SK-N-SH treated with all-trans-retinoic acid at 6 μM for 48 hours (cell line): ENCODE measurements at regions not wholly inside any gene's neighbourhood (a gene's known extent, or its start where the extent isn't known, plus 50 kb on each side); places are given as distances from the start of the nearest gene placed in this dataset.

Experiments
- ATAC-seq: fragments of 200-7000 bp; cut with Tn5 transposase; 3 replicates; pipeline ENCODE4 v1.9.1; 2020; ENCODE audit warnings: mild to moderate bottlenecking, moderate library complexity
- BACH2 ChIP-seq: fragments of 250-450 bp; sonication (Bioruptor Pico); IDR thresholded peaks from 2 replicates; pipeline ENCODE4 v1.9.0; 2021; ENCODE audit warnings: mild to moderate bottlenecking, borderline replicate concordance
- CSDC2 ChIP-seq: fragments of 250-450 bp; sonication (Bioruptor Pico); IDR thresholded peaks from 2 replicates; pipeline ENCODE4 v1.5.0; 2020; ENCODE audit warnings: mild to moderate bottlenecking, moderate library complexity
- ESRRG ChIP-seq: fragments of 250-450 bp; sonication (Bioruptor Pico); IDR thresholded peaks from 2 replicates; pipeline ENCODE4 v1.6.1; 2021; ENCODE audit warnings: mild to moderate bottlenecking
- ISL1 ChIP-seq: fragments of 250-450 bp; sonication (Bioruptor Pico); IDR thresholded peaks from 2 replicates; pipeline ENCODE4 v2.1.2; 2022; ENCODE audit warnings: mild to moderate bottlenecking, moderate library complexity
- OSR1 ChIP-seq: fragments of 250-450 bp; sonication (Bioruptor Pico); IDR thresholded peaks from 2 replicates; pipeline ENCODE4 v1.8.0; 2022; ENCODE audit warnings: moderate library complexity, mild to moderate bottlenecking, inconsistent platforms
- POU6F1 ChIP-seq: fragments of 250-450 bp; sonication (Bioruptor Pico); IDR thresholded peaks from 2 replicates; pipeline ENCODE4 v1.8.0; 2021; ENCODE audit warnings: low read depth, mild to moderate bottlenecking, moderate library complexity, borderline replicate concordance
- PPARA ChIP-seq: fragments of 250-450 bp; sonication (Bioruptor Pico); IDR thresholded peaks from 2 replicates; pipeline ENCODE4 v1.5.0; 2020; ENCODE audit warnings: mild to moderate bottlenecking, borderline replicate concordance
- RARB ChIP-seq: fragments of 250-450 bp; sonication (Bioruptor Pico); IDR thresholded peaks from 2 replicates; pipeline ENCODE4 v1.8.0; 2021; ENCODE audit warnings: mild to moderate bottlenecking, moderate library complexity
- SNAI2 ChIP-seq: fragments of 250-450 bp; sonication (Bioruptor Pico); IDR thresholded peaks from 2 replicates; pipeline ENCODE4 v1.5.0; 2020; ENCODE audit warnings: mild to moderate bottlenecking, moderate library complexity
- TCF4 ChIP-seq: fragments of 250-450 bp; sonication (Bioruptor Pico); IDR thresholded peaks from 2 replicates; pipeline ENCODE4 v1.8.0; 2021; ENCODE audit warnings: mild to moderate bottlenecking, moderate library complexity, borderline replicate concordance
- TOX ChIP-seq: fragments of 250-450 bp; sonication (Bioruptor Pico); IDR thresholded peaks from 2 replicates; pipeline ENCODE4 v1.8.0; 2021; ENCODE audit warnings: mild to moderate bottlenecking, moderate library complexity, borderline replicate concordance
- TSHZ2 ChIP-seq: fragments of 250-450 bp; sonication (Bioruptor Pico); IDR thresholded peaks from 2 replicates; pipeline ENCODE4 v1.5.0; 2020; ENCODE audit warnings: mild to moderate bottlenecking, moderate library complexity
- ZC3H10 ChIP-seq: fragments of 250-450 bp; sonication (Bioruptor Pico); IDR thresholded peaks from 2 replicates; pipeline ENCODE4 v1.5.1; 2021; ENCODE audit warnings: mild to moderate bottlenecking, moderate library complexity
- ZFP3 ChIP-seq: fragments of 250-450 bp; sonication (Bioruptor Pico); IDR thresholded peaks from 2 replicates; pipeline ENCODE4 v1.5.0; 2020; ENCODE audit warnings: mild to moderate bottlenecking, moderate library complexity
- ZFP30 ChIP-seq: fragments of 450-650 bp; formaldehyde crosslinking; IDR thresholded peaks from 2 replicates; pipeline ENCODE4 v1.5.0; 2022; ENCODE audit warnings: mild to moderate bottlenecking, moderate library complexity
- ZNF565 ChIP-seq: fragments of 450-650 bp; formaldehyde crosslinking; conservative IDR thresholded peaks from 2 replicates; pipeline ENCODE4 v1.5.0; 2020; ENCODE audit warnings: low read depth, mild to moderate bottlenecking, moderate library complexity
- ZNF8 ChIP-seq: fragments of 450-650 bp; formaldehyde crosslinking; IDR thresholded peaks from 2 replicates; pipeline ENCODE4 v1.5.0; 2020; ENCODE audit warnings: mild to moderate bottlenecking, moderate library complexity
- TF ChIP-seq, protein P1 (sequence below): fragments of 250-450 bp; sonication (Bioruptor Pico); IDR thresholded peaks from 2 replicates; pipeline ENCODE4 v1.5.1; 2020; ENCODE audit warnings: low read depth, mild to moderate bottlenecking, moderate library complexity
- TF ChIP-seq, protein P2 (sequence below): fragments of 250-450 bp; sonication (Bioruptor Pico); IDR thresholded peaks from 2 replicates; pipeline ENCODE4 v1.8.0; 2020; ENCODE audit warnings: mild to moderate bottlenecking, moderate library complexity, borderline replicate concordance
- TF ChIP-seq, protein P3 (sequence below): fragments of 250-450 bp; sonication (Bioruptor Pico); IDR thresholded peaks from 2 replicates; pipeline ENCODE4 v1.5.1; 2021; ENCODE audit warnings: mild to moderate bottlenecking, moderate library complexity

DNA sequence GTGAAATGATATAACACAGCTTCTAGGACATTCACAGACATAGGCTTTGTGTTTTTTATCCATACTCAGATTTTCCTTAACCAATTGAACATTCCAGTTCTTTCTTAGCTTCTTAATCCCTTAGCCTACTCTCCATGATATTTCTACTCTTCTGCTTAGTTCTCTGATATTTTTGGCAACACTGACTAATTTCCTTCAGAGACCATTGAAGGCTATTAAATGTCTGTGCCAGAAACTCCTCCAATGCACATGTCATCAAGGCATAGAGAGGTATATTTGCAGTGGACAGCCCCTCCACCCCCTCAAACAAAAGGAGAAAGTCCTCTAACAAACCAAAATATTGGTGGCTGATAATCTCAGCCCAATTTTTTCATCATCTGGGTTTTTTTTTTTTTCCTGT lies 105.9 kb upstream of the TSC22D2 start (continued):
- TF ChIP-seq BACH2 (CRISPR knock-in tag): no peak
- TF ChIP-seq PPARA (CRISPR knock-in tag): no peak
- no peak for TF ChIP-seq POU6F1

GRCh38 chr3:150300852-150301517 lies 107.1 kb upstream of the TSC22D2 start:
- no peak for TF ChIP-seq ZNF565 (CRISPR knock-in tag)
- TF ChIP-seq, protein P1, sequence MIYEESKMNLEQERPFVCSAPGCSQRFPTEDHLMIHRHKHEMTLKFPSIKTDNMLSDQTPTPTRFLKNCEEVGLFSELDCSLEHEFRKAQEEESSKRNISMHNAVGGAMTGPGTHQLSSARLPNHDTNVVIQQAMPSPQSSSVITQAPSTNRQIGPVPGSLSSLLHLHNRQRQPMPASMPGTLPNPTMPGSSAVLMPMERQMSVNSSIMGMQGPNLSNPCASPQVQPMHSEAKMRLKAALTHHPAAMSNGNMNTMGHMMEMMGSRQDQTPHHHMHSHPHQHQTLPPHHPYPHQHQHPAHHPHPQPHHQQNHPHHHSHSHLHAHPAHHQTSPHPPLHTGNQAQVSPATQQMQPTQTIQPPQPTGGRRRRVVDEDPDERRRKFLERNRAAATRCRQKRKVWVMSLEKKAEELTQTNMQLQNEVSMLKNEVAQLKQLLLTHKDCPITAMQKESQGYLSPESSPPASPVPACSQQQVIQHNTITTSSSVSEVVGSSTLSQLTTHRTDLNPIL (CRISPR knock-in tag): no peak
- no peak for TF ChIP-seq TSHZ2 (CRISPR knock-in tag)
- no peak for TF ChIP-seq ZFP3 (CRISPR knock-in tag)
- no peak for ATAC-seq

- ATAC-seq: no peak
- TF ChIP-seq CSDC2 (CRISPR knock-in tag) (no peak), OSR1 (CRISPR knock-in tag) (no peak), BACH2 (CRISPR knock-in tag) (no peak), SNAI2 (CRISPR knock-in tag) (no peak), TCF4 (CRISPR knock-in tag) (no peak), RARB (CRISPR knock-in tag) (no peak), ZC3H10 (CRISPR knock-in tag) (no peak), TOX (no peak), ZNF565 (CRISPR knock-in tag) (no peak)
These were observed 107.7 kb upstream of the TSC22D2 start for GRCh38 chr3:150300388-150300787.

GRCh38 chr3:150299201-150299600 lies 108.9 kb upstream of the TSC22D2 start:
- no peak for TF ChIP-seq OSR1 (CRISPR knock-in tag)
- TF ChIP-seq ZNF8 (CRISPR knock-in tag): no peak
- no peak for TF ChIP-seq TOX
- TF ChIP-seq CSDC2 (CRISPR knock-in tag): no peak
- no peak for TF ChIP-seq TCF4 (CRISPR knock-in tag)
- TF ChIP-seq ZFP30 (CRISPR knock-in tag): no peak
- TF ChIP-seq, protein P2, sequence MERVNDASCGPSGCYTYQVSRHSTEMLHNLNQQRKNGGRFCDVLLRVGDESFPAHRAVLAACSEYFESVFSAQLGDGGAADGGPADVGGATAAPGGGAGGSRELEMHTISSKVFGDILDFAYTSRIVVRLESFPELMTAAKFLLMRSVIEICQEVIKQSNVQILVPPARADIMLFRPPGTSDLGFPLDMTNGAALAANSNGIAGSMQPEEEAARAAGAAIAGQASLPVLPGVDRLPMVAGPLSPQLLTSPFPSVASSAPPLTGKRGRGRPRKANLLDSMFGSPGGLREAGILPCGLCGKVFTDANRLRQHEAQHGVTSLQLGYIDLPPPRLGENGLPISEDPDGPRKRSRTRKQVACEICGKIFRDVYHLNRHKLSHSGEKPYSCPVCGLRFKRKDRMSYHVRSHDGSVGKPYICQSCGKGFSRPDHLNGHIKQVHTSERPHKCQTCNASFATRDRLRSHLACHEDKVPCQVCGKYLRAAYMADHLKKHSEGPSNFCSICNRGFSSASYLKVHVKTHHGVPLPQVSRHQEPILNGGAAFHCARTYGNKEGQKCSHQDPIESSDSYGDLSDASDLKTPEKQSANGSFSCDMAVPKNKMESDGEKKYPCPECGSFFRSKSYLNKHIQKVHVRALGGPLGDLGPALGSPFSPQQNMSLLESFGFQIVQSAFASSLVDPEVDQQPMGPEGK (CRISPR knock-in tag): no peak
- TF ChIP-seq, protein P3, sequence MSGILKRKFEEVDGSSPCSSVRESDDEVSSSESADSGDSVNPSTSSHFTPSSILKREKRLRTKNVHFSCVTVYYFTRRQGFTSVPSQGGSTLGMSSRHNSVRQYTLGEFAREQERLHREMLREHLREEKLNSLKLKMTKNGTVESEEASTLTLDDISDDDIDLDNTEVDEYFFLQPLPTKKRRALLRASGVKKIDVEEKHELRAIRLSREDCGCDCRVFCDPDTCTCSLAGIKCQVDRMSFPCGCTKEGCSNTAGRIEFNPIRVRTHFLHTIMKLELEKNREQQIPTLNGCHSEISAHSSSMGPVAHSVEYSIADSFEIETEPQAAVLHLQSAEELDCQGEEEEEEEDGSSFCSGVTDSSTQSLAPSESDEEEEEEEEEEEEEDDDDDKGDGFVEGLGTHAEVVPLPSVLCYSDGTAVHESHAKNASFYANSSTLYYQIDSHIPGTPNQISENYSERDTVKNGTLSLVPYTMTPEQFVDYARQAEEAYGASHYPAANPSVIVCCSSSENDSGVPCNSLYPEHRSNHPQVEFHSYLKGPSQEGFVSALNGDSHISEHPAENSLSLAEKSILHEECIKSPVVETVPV (CRISPR knock-in tag): no peak
- no peak for TF ChIP-seq ISL1 (CRISPR knock-in tag)
- no peak for TF ChIP-seq RARB (CRISPR knock-in tag)
- TF ChIP-seq ZFP3 (CRISPR knock-in tag): no peak
- no peak for TF ChIP-seq ESRRG
- no peak for TF ChIP-seq SNAI2 (CRISPR knock-in tag)
- ATAC-seq: no peak
